ENCODE measurements at regions not wholly inside any gene's neighbourhood (a gene's known extent, or its start where the extent isn't known, plus 50 kb on each side); places are given as distances from the start of the nearest gene placed in this dataset.

- TF ChIP-seq CTCF (IDR thresholded peaks at IDR 0.05; ENCODE audit: low read depth, low read length, missing control alignments) = no peak
- DNase-seq (ENCODE audit: extremely low read depth, low read depth) = no peak
These were observed 69.2 kb upstream of the RGS6 start for GRCh38 chr14:71863049-71863448.

DNA sequence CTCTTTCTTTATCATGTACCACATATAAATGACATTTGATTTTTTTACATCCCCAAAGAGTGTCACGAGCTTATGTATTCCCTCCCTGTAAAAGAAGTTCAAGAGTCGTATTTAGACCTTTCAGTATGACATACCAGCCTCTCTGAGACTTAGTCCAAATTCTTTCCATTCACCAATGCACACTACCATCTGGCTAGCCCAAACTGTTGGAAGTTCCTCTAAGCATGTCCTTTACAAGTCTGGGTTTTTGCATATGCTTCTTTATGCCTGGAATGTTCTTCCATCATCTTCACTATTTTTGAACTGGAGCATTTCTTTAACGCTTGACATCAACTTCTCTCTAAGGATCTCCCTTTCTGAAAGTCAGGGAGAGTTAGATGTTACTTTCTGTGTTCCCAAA is 68.5 kb upstream of the RGS6 start:
- no peak overlapping the region for H3K4me3 ChIP-seq (replicated peaks; ENCODE audit: low read depth, low read length)
- DNase-seq (ENCODE audit: extremely low read depth, low read depth) = no peak
- TF ChIP-seq CTCF (IDR thresholded peaks at IDR 0.05; ENCODE audit: low read depth, low read length, missing control alignments) = no peak

More at GRCh38 chr14:71863049-71863448, 69.2 kb upstream of the RGS6 start:
- H3K4me3 ChIP-seq (replicated peaks; ENCODE audit: low read depth, low read length) = no peak overlapping the region

Data from HFF-Myc (cell line).